GM12878 (cell line): ENCODE measurements at regions not wholly inside any gene's neighbourhood (a gene's known extent, or its start where the extent isn't known, plus 50 kb on each side); places are given as distances from the start of the nearest gene placed in this dataset.

Experiments used
- ATAC-seq: fragments of 200-7000 bp; cut with Tn5 transposase; 3 replicates; pipeline ENCODE4 v1.9.1; 2020; ENCODE audit warnings: mild to moderate bottlenecking, moderate library complexity
- BruUV-seq: library from RNA; stranded (reverse); fragments of 400-500 nt; replicated peaks from 2 replicates; lab custom pipeline; 2021; lab: Mats Ljungman, UMichigan
- CTCF ChIA-PET: fragments of 300-600 bp; sonication (Branson Sonifier 250); formaldehyde crosslinking; extraction: SDS; loops from one replicate; lab custom pipeline; 2021; ENCODE audit warnings: inconsistent platforms; lab: Yijun Ruan, JAX
- POLR2A ChIA-PET: fragments of 350-600 bp; formaldehyde crosslinking; extraction: SDS; loops from one replicate; lab custom pipeline; 2021; ENCODE audit warnings: inconsistent platforms; lab: Charles Lee
- RAD21 ChIA-PET: fragments of 300-600 bp; sonication (Branson Sonifier 250); formaldehyde crosslinking; loops from one replicate; lab custom pipeline; 2023; ENCODE audit warnings: antibody characterized with exemption; ENCODE audit not compliant: unreplicated experiment; lab: Charles Lee
- SMC1A ChIA-PET: fragments of 300-600 bp; sonication (Branson Sonifier 250); formaldehyde crosslinking; loops from one replicate; lab custom pipeline; 2023; ENCODE audit not compliant: unreplicated experiment, uncharacterized antibody; lab: Charles Lee
- DNase-seq: peaks from one replicate; pipeline ENCODE4 v3.0.0-alpha.2; 2011; ENCODE audit warnings: low read depth, low spot score
- FAIRE-seq: peaks from 3 replicates; lab custom pipeline; 2011; peaks lifted over from hg19 to GRCh38; lab: Jason Lieb, UNC
- H2AFZ ChIP-seq: 2 replicates; pipeline ENCODE4 v1.6.0; 2011; ENCODE audit warnings: low read depth, low read length, control low read depth; ENCODE audit not compliant: control insufficient read depth
- H3K27ac ChIP-seq: 2 replicates; pipeline ENCODE4 v1.5.1; 2011; ENCODE audit warnings: control low read depth; ENCODE audit not compliant: control insufficient read depth, insufficient read depth
- H3K27me3 ChIP-seq, 2 experiments: replicated peaks in 1 of 2; 2 replicates each; pipeline versions ENCODE4 v1.6.0 to v1.6.1; 2011; ENCODE audit warnings: low read length in 1 of 2; ENCODE audit not compliant: control insufficient read depth in 2 of 2, insufficient read depth in 2 of 2
- H3K36me3 ChIP-seq, 2 experiments: 2 replicates each; pipeline ENCODE4 v1.5.1; 2011; ENCODE audit warnings: low read length in 1 of 2; ENCODE audit not compliant: control insufficient read depth in 2 of 2, insufficient read depth in 2 of 2
- H3K4me1 ChIP-seq: 2 replicates; pipeline ENCODE4 v1.6.1; 2011; ENCODE audit warnings: mild to moderate bottlenecking, low read length, moderate library complexity, mixed read lengths; ENCODE audit not compliant: control insufficient read depth, insufficient read depth
- H3K4me2 ChIP-seq: 2 replicates; pipeline ENCODE4 v1.6.0; 2011; ENCODE audit warnings: control low read depth; ENCODE audit not compliant: control insufficient read depth, insufficient read depth
- H3K4me3 ChIP-seq: fragments of 200-600 bp; sonication (generic); 2 replicates; pipeline ENCODE4 v1.5.1; 2016
- H3K79me2 ChIP-seq: 2 replicates; pipeline ENCODE4 v1.6.0; 2011; ENCODE audit warnings: low read length; ENCODE audit not compliant: control insufficient read depth, insufficient read depth
- H3K9ac ChIP-seq: 2 replicates; pipeline ENCODE4 v1.8.0; 2011; ENCODE audit warnings: low read length, control low read depth, mixed read lengths; ENCODE audit not compliant: control insufficient read depth, insufficient read depth
- H3K9me3 ChIP-seq: replicated peaks from 3 replicates; pipeline ENCODE4 v1.5.1; 2011; ENCODE audit warnings: mild to moderate bottlenecking, low read length; ENCODE audit not compliant: control insufficient read depth, insufficient read depth
- H4K20me1 ChIP-seq: 2 replicates; pipeline ENCODE4 v1.6.0; 2011; ENCODE audit not compliant: control insufficient read depth, insufficient read depth
- ATF7 ChIP-seq: fragments of 450-650 bp; IDR thresholded peaks from 2 replicates; pipeline ENCODE4 v1.6.1; 2016; ENCODE audit warnings: low read depth, mild to moderate bottlenecking
- BMI1 ChIP-seq: fragments of 450-650 bp; IDR thresholded peaks from 2 replicates; pipeline ENCODE4 v1.6.1; 2016; ENCODE audit warnings: mild to moderate bottlenecking, moderate library complexity, borderline replicate concordance
- ESRRA ChIP-seq: IDR thresholded peaks from 2 replicates; pipeline ENCODE4 v1.6.1; 2012; ENCODE audit warnings: mild to moderate bottlenecking, low read length, improper control_type of control experiment
- KDM1A ChIP-seq: fragments of 200-600 bp; sonication (generic); IDR thresholded peaks from 2 replicates; pipeline ENCODE4 v1.6.1; 2016; ENCODE audit warnings: borderline replicate concordance
- LARP7 ChIP-seq: fragments of 450-650 bp; IDR thresholded peaks from 2 replicates; pipeline ENCODE4 v1.6.1; 2017; ENCODE audit warnings: mild to moderate bottlenecking
- MYC ChIP-seq: IDR thresholded peaks from 2 replicates; pipeline ENCODE4 v1.6.1; 2011; ENCODE audit warnings: mild to moderate bottlenecking, low read length, moderate library complexity, inconsistent platforms; ENCODE audit not compliant: insufficient read depth, insufficient replicate concordance, insufficient read length, severe bottlenecking
- NFYB ChIP-seq: IDR thresholded peaks from 2 replicates; pipeline ENCODE4 v1.6.1; 2011; ENCODE audit warnings: low read depth, mild to moderate bottlenecking, low read length, improper control_type of control experiment, moderate library complexity; ENCODE audit not compliant: insufficient read depth
- NR2F1 ChIP-seq: fragments of 450-650 bp; conservative IDR thresholded peaks from 2 replicates; pipeline ENCODE4 v1.6.1; 2017; ENCODE audit warnings: mild to moderate bottlenecking
- RB1 ChIP-seq: fragments of 450-650 bp; formaldehyde crosslinking; IDR thresholded peaks from 2 replicates; pipeline ENCODE4 v1.6.1; 2017; ENCODE audit warnings: mild to moderate bottlenecking, borderline replicate concordance
- SUPT20H ChIP-seq: IDR thresholded peaks from 2 replicates; pipeline ENCODE4 v1.6.1; 2011; ENCODE audit warnings: low read depth, mild to moderate bottlenecking, low read length, moderate library complexity, borderline replicate concordance; ENCODE audit not compliant: control insufficient read depth
- YY1 ChIP-seq: IDR thresholded peaks from 2 replicates; pipeline ENCODE4 v1.6.1; 2011; ENCODE audit warnings: low read depth, mild to moderate bottlenecking, low read length
- WGBS: methylation state at CpG from one replicate; pipeline ENCODE4 v1.1.6; 2016; ENCODE audit warnings: low lambda C conversion rate; ENCODE audit not compliant: insufficient replicate concordance, insufficient coverage; ENCODE audit errors: missing lambda C conversion rate; 5-methylcytosine and 5-hydroxymethylcytosine counted together
- in situ Hi-C: fragments of 300-500 bp; cut with MboI; formaldehyde crosslinking; loops from 9 replicates; pipeline ENCODE4 v1.14.3; 2018; ENCODE audit warnings: mixed read lengths
- intact Hi-C: fragments of 100-400 bp; cut with micrococcal nuclease; formaldehyde crosslinking; loops from one replicate; pipeline ENCODE4 v1.14.2; 2022; ENCODE audit not compliant: unreplicated experiment
- TF ChIP-seq, protein P1 (sequence below): fragments of 450-650 bp; IDR thresholded peaks from 2 replicates; pipeline ENCODE4 v1.6.1; 2018; ENCODE audit warnings: borderline replicate concordance, mild to moderate bottlenecking; ENCODE audit not compliant: partially characterized antibody

DNA sequence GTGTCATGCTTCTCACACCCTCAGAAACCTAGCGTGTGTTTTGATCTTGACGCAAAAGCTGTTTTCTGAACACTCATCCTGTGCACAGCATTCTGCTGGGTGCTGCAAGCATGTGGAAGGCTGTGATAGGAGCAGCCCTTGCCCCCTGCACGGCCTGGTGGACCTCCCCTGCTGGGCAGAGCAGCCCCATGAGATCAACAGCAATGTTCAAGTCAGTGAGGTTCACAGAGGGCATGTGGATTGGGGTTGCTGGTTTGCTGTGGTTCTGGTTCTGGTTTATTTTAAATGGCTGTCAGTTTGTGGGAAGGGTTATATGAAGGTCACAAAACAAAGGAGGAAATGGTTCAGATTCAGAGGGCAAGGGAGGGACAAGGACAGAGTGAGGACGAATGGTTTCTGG, 71.3 kb downstream of the SOWAHC start (continued):
- TF ChIP-seq, protein P1, sequence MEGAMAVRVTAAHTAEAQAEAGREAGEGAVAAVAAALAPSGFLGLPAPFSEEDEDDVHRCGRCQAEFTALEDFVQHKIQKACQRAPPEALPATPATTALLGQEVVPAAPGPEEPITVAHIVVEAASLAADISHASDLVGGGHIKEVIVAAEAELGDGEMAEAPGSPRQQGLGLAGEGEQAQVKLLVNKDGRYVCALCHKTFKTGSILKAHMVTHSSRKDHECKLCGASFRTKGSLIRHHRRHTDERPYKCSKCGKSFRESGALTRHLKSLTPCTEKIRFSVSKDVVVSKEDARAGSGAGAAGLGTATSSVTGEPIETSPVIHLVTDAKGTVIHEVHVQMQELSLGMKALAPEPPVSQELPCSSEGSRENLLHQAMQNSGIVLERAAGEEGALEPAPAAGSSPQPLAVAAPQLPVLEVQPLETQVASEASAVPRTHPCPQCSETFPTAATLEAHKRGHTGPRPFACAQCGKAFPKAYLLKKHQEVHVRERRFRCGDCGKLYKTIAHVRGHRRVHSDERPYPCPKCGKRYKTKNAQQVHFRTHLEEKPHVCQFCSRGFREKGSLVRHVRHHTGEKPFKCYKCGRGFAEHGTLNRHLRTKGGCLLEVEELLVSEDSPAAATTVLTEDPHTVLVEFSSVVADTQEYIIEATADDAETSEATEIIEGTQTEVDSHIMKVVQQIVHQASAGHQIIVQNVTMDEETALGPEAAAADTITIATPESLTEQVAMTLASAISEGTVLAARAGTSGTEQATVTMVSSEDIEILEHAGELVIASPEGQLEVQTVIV = no peak
- TF ChIP-seq SUPT20H (no peak), LARP7 (no peak)

DNA sequence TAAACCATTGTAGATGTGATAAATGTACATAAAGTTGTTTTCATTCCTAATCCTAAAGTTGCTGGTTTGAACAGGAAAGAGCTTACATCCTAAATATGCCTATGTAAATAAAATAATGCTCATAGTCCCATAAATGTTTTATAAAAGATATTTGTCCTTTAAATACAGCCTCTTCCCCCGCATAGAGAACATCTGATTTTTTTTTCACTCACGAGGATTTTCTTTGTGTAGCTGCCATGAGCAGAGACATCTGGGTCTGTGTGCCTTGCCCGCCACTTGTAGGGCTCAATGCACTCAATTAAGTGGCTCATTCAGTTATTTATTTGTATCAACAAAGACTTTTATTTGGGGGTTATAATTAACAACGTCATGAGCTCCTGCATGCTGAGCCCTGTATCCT, 72.8 kb downstream of the SOWAHC start:
- in situ Hi-C loops (no loop called here), intact Hi-C loops (no loop called here)
- ChIA-PET SMC1A (interaction anchor here (0.7 to 0.8 kb wide), 2 partner anchors 11 to 142 kb away, joined by 3 to 4 read pairs; no protein-coding TSS in a partner anchor), POLR2A (no interaction called here), CTCF (no interaction called here), RAD21 (no interaction called here)
- ATAC-seq = no peak
- no peak for TF ChIP-seq BMI1
- TF ChIP-seq RB1 = no peak
- no peak for TF ChIP-seq ATF7
- TF ChIP-seq YY1 = no peak
- no peak for TF ChIP-seq KDM1A
- no peak for TF ChIP-seq MYC
- no peak for TF ChIP-seq ESRRA
- TF ChIP-seq NFYB = no peak
- no peak for TF ChIP-seq NR2F1
- Histone ChIP-seq H3K9ac (no peak overlapping the region), H3K4me3 (no peak overlapping the region), H3K27me3 (no peaks in the 10 kb centered on the region), H3K9me3 (no peaks in the 10 kb centered on the region), H3K4me1 (no peaks in the 10 kb centered on the region), H3K4me2 (no peak overlapping the region), H3K27ac (no peak overlapping the region), H4K20me1 (no peaks in the 10 kb centered on the region), H2AFZ (no peak overlapping the region), H3K36me3 (no peaks in the 10 kb centered on the region), H3K79me2 (no peaks in the 10 kb centered on the region)
- no peak for DNase-seq
- no TSS peak for BruUV-seq
- WGBS = 24% methylated on average over 4 of the region's 4 CpGs
- no peak for FAIRE-seq
